Mucosa of gallbladder (tissue), 1 donor: ENCODE measurements at regions not wholly inside any gene's neighbourhood (a gene's known extent, or its start where the extent isn't known, plus 50 kb on each side); places are given as distances from the start of the nearest gene placed in this dataset.
"Not testable (repeated sequence)": the region's sequence is repeated elsewhere in the genome, so short reads cannot be mapped to it uniquely, and the experiment has no call there.

Experiments
- DNase-seq: peaks from one replicate; pipeline ENCODE4 v3.0.0-alpha.2; 2020; ENCODE audit warnings: low spot score
- donor health status: DM: no; HTN: no; CAD: no.

- DNase-seq: no peak
These were observed 112.1 kb upstream of the SMLR1 start for GRCh38 chr6:130715058-130715457.

GRCh38 chr6:130716466-130716865 lies 110.7 kb upstream of the SMLR1 start:
- DNase-seq: no peak

DNA sequence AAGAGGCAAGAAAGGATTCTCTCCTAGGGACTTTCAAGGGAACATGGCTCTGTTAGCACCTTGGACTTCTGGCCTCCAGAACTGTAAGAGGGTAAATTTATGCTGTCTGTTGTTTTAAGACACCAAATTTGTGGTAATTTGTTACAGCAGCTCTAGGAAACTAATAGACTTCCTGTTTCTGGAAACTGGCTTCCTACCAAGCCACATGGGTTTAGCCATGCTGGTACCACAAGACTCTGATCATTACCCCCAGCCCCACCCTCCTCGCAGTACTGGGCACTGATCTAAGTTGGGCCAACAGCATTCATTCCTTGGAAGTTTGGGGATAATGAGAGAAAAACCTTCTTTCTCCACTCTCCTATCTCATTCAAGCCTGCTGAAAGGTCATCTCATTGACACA lies 109.5 kb upstream of the SMLR1 start:
- no peak for DNase-seq

GRCh38 chr6:130720076-130720715 lies 107.0 kb upstream of the SMLR1 start:
- no peak for DNase-seq

- DNase-seq: no peak
These were observed 103.1 kb upstream of the SMLR1 start for GRCh38 chr6:130724089-130724488.

DNA sequence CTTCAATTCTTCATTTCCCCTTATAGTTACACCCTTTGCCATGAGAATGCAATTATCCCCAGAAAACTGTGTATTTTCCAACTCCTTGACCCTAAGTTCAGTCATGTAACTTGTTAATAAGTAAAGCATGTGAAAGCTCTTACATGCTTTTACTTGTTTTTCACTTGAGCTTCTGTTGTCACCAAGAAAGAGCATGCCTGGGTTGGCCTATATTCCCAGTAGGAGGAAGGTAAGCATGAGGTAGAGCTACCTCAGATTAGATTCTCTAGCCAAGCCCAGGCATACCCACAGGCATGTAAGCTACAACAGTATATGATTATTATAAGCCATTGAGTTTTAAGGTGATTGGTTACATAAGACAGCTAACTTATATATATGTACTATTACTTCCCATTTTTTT lies 101.7 kb upstream of the SMLR1 start:
- no peak for DNase-seq

GRCh38 chr6:130728064-130728463 lies 99.1 kb upstream of the SMLR1 start:
- not testable (repeated sequence) for DNase-seq

DNA sequence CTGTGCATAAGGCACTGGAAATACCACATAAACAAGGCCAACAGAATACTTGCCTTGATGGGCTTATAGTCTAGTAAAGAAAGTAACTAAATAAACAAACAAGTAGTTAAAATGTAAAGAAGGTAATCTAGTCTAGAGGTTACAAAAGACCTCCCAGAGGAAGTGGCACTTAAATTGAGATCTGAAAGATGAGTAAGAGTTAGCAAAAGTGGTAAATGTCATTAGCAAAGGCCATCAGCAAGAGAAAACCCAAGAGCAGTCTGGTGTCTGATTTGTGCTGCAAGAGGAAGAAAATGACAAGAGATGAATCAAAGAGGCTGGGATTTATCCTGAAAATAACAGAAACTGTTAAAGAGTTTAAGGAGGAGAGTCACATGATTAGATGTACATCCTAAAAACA lies 96.6 kb upstream of the SMLR1 start:
- no peak for DNase-seq

DNA sequence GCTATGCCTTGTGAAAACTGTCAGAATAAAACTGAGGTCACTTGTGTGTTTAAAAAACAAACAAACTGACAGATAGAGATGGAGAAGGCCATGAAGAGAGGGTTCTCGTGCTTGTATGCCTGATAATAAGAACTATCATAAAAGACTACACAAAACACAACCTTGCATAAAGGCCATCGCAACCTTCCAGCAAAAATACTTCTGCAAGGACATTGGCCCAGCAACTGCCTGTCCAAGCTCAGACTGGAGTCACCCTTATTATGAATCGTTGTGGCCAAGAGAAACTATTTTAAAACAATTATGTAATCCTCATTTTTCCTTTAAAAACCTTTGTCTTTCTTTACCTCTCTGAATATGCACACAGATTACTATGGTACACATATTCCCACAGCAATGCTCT lies 93.0 kb upstream of the SMLR1 start:
- no peak for DNase-seq

DNA sequence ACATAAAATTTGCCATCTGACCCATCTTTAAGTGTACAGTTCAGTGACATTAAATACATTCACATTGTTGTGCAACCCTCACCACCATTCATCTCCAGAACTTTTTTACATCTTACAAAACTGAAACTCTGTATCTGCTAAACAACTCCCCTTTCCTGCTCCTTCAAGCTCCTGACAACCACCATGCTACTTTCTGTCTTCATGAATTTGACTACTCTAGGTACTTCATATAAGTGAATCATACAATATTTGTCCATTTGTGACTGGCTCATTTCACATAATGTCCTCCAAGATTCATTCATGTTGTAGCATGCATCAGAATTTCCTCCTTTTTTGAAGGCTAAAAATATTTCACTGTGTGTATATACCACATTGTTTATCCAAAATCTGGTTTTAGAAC lies 86.9 kb upstream of the SMLR1 start:
- no peak for DNase-seq

DNA sequence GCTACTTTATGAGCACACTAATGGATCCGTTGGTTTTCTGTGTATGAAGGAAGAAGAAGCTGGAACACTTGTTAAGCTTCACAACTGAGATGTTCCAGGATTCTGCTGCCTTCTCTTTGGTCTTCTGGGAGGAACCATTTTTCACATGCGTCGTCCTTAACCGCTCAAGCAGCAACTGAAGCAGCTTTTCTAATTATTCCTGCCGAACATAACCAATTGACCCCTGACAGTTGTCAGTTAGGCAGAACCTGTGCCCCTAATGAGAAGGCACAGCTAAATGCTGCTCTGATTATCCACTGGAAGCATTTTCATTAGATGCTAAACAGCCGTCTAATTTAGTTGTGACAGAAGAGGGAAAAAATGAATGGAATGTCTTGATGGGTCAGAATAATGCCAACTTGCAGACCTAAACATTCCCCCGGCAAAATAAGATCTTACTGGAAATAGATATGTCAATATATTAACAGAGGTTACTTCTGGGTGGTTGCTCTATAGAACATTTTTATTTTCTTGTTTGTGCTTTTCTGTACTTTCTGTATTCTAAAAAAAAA lies 85.0 kb upstream of the SMLR1 start:
- DNase-seq: no peak

- DNase-seq: no peak
These were observed 84.0 kb upstream of the SMLR1 start for GRCh38 chr6:130743175-130743574.

DNA sequence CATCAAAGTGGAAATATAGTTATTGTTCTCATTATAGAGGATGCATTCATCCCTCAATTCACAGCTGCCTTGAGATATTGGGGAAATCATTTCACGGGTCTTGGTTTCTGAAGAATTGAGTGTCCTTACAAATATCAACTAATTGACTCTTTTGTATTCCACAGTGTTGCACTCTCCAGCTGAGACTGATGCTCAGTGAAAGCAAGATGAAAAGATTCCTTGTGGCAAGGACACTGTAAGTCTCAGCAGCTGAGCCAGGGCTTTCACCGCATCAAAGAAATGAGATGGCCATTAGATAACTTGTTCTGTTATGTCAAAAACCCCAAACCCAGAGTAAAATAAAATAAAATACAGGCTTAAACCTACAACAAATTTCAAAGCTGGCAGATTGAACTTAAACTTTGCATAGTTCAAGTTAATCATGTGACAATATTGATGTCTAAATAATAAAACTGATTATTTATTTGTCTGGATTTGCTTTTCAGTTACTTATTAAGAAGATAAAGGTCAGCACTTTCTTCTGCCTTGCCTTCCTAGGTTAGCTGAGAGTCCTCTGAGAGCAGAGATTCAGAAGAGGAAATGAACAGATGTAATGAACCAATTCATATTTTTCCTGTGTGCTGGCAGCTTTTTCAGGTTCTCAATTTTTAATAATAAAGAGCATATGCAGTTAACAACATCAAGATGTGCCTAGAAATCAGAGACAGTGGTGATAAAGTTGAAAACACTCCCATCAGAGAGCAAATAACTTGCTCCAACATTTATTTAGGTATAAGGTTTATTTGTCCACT lies 82.4 kb upstream of the SMLR1 start:
- no peak for DNase-seq

DNA sequence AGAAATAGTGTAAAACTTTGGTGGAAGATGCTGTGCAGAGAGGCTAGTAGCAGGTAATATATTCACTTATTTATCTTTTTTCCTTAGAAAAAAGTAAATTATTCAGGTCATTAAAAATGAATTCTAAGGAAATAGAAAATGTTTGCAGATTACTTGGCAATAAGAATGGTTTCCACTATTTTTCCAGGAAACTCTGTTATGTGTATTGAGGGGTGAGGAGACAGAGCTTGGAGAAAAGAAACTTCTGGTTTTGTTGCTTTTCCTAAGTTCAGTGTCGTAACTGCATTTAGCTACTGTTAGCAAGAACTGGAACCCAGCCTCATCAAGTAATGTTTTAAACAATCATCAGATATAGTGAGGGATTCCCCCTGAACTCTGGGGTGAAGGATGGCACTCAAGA lies 79.2 kb upstream of the SMLR1 start:
- no peak for DNase-seq

GRCh38 chr6:130749402-130749801 lies 77.8 kb upstream of the SMLR1 start:
- DNase-seq: no peak

DNA sequence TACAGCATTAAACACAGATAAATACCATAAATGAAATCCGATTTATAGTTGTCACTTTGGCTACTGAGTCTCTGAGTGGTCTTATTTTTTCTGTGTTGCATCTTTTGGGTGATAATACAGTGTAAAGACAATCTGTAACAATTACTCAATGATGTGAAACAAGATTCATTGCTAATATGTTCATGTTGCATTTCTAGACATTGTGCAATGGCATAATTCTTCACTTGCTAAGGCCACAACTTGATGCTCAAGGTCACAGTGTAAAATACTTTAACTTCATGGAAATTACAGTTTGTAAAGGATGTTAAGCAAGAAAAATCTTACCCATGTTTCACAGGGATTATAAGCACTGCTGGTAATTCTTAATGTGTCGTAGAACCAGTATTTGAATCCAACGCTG lies 74.9 kb upstream of the SMLR1 start:
- no peak for DNase-seq

DNA sequence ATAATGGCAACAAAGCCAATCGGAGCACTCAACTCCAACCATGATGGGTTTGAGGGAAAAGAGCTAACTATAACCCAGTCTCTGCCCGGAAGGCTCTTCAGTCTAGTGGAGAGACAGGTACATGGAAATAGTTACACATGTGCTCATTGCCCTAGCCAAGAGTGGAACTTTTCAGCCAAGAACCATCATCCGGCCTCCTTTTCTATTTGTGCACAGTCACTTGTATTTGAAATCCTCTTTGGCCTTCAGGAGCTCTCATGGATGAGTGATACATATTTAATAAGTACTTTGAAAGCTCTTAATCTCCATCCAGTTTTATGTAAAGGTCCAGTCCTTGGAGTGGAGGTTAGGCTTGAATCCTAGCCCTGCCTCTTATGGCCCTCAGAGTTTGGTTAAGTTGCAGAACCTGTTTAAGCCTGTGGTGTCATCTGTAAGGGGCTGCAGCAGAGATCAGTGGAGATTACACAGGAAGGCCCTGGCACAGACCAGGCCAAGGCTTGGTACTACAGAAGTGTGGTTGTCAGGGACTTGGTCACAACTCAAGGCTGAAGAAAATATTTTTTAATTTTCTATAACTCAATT lies 72.3 kb upstream of the SMLR1 start:
- no peak for DNase-seq

DNA sequence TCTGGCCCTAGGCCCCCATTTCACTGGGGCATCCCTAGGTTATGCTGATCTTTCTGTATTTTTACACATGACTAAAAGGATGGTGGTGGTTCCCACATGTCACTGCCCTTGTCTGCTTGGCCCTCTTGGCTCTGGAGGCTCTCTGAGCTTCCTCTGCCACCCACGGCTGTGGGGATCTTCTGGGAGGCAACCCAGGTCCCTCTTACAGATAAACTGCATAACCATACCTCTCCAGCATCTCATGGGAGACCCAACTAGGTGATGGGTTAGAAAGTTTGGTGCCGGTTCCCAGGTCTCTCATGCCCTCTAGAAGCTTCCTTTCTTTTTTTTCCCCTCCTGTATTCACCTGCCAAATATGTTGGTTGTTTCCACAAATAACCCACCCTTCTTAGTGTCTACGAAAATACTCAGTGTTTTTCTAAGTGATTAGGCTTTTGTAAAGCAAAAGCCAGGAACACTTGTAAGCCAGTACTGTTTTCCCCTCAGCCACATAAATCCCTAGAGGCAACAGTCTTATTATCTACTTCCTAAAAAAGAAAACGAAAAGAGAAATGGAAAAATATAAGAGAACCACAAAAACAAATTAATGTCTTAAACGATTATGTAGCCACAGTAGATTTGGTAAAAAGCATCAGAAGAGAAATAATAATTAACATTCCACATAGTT lies 71.7 kb upstream of the SMLR1 start:
- DNase-seq: no peak

GRCh38 chr6:130756824-130757223 lies 70.4 kb upstream of the SMLR1 start:
- DNase-seq: no peak

DNA sequence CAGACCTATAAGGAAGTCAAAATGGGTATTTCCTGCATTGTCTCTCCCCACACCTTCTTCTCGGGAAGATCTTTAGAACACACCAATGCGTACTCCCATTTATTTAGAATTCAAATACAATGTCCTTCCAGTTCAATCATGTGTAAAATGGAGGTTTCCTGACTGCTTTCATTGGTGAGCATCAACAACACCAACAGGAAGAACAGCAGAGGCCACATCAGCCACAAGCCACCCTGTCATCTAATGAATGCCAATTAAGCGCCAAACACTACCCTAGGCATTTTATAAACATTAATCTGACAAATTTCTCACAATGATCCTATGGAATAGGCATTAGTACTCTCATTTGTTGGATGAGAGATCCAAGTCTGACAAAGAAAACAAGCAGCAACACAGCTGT lies 68.4 kb upstream of the SMLR1 start:
- DNase-seq: no peak

DNA sequence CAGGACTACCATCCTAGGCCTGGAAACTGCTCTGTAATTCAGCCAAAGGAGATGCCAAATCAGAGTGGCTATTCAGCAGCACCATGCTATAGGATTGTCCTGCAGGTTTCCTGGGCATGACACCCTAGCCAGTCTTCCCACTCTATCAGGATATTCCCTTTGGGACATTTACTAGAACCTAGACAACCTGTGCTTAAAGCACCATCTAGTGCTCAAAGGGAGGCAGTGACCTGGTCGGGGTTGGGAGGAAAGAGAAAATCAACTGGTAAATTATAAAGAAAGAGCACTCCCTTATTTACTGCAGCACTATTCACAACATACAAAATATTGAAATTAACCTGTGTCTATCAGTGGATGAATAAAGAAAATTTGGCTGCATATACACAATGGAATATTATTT lies 67.2 kb upstream of the SMLR1 start:
- DNase-seq: no peak

DNA sequence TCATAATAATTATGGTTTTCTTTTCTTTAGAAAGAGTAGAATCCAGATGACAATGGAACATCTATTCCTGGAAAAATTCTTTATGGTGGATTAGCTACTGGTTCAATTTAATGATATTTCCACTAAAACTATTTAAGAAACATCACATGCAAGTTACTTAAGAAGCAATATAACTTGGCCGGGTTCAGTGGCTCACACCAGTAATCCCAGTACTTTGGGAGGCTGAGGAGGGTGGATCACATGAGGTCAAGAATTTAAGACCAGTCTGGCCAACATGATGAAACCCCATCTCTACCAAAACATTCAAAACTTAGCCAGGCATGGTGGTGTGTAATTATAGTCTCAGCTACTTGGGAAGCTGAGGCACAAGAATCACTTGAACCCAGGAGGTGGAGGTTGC lies 65.9 kb upstream of the SMLR1 start:
- DNase-seq: no peak
